IMR-90 (cell line): ENCODE measurements at regions not wholly inside any gene's neighbourhood (a gene's known extent, or its start where the extent isn't known, plus 50 kb on each side); places are given as distances from the start of the nearest gene placed in this dataset.

Experiments
- ATAC-seq: fragments of 200-7000 bp; cut with Tn5 transposase; 2 replicates; pipeline ENCODE4 v1.9.1; 2020; ENCODE audit warnings: low read depth, mild to moderate bottlenecking, moderate library complexity
- BruUV-seq: library from RNA; stranded (reverse); fragments of 400-500 nt; replicated peaks from 2 replicates; lab custom pipeline; 2021; lab: Mats Ljungman, UMichigan
- CTCF ChIA-PET: fragments of 300-600 bp; formaldehyde crosslinking; extraction: SDS; loops from one replicate; lab custom pipeline; 2021; ENCODE audit warnings: antibody characterized with exemption; lab: Yijun Ruan, JAX
- POLR2A ChIA-PET: fragments of 300-600 bp; sonication (Branson Sonifier 250); formaldehyde crosslinking; loops from one replicate; lab custom pipeline; 2022; ENCODE audit warnings: antibody characterized with exemption; ENCODE audit not compliant: unreplicated experiment; lab: Charles Lee
- DNase-seq: peaks from one replicate; pipeline ENCODE4 v3.0.0; 2013
- H2AFZ ChIP-seq: replicated peaks from 2 replicates; pipeline ENCODE3; 2013; ENCODE audit warnings: low read length, mild to moderate bottlenecking; ENCODE audit not compliant: poor library complexity
- H2AK5ac ChIP-seq: 2 replicates; pipeline ENCODE4 v1.6.1; 2013; ENCODE audit warnings: low read depth, low read length, inconsistent platforms
- H2AK9ac ChIP-seq: replicated peaks from 2 replicates; pipeline ENCODE3; 2013; ENCODE audit warnings: mild to moderate bottlenecking, low read depth, low read length, moderate library complexity; ENCODE audit not compliant: poor library complexity
- H2BK120ac ChIP-seq: 2 replicates; pipeline ENCODE4 v1.6.1; 2013; ENCODE audit warnings: low read depth, low read length, inconsistent platforms
- H2BK15ac ChIP-seq: 3 replicates; pipeline ENCODE4 v1.6.1; 2013; ENCODE audit warnings: low read depth, low read length, inconsistent platforms
- H2BK20ac ChIP-seq: 2 replicates; pipeline ENCODE4 v1.6.1; 2013; ENCODE audit warnings: low read depth, mild to moderate bottlenecking, inconsistent platforms, low read length, moderate library complexity
- H2BK5ac ChIP-seq: 2 replicates; pipeline ENCODE4 v1.6.1; 2013; ENCODE audit warnings: mild to moderate bottlenecking, low read depth, low read length, inconsistent platforms; ENCODE audit not compliant: poor library complexity, severe bottlenecking
- H3K14ac ChIP-seq: replicated peaks from 2 replicates; pipeline ENCODE4 v1.6.1; 2013; ENCODE audit warnings: low read depth, low read length, inconsistent platforms
- H3K18ac ChIP-seq: 2 replicates; pipeline ENCODE4 v1.6.1; 2013; ENCODE audit warnings: low read depth, low read length, control low read depth
- H3K23ac ChIP-seq: 2 replicates; pipeline ENCODE4 v1.6.1; 2013; ENCODE audit warnings: low read depth, low read length, inconsistent platforms
- H3K27ac ChIP-seq: 2 replicates; pipeline ENCODE4 v1.5.1; 2013; ENCODE audit warnings: mild to moderate bottlenecking, control low read depth, low read length; ENCODE audit not compliant: insufficient read depth
- H3K27me3 ChIP-seq: 2 replicates; pipeline ENCODE4 v1.6.1; 2013; ENCODE audit warnings: low read length; ENCODE audit not compliant: control insufficient read depth, insufficient read depth
- H3K36me3 ChIP-seq: 2 replicates; pipeline ENCODE4 v1.6.1; 2013; ENCODE audit warnings: low read length, mixed read lengths; ENCODE audit not compliant: control insufficient read depth, insufficient read depth
- H3K4ac ChIP-seq: 2 replicates; pipeline ENCODE4 v1.6.1; 2013; ENCODE audit warnings: low read depth, low read length, inconsistent platforms
- H3K4me1 ChIP-seq: 2 replicates; pipeline ENCODE4 v1.6.1; 2013; ENCODE audit warnings: low read length, mixed read lengths; ENCODE audit not compliant: control insufficient read depth, insufficient read depth
- H3K4me2 ChIP-seq: 2 replicates; pipeline ENCODE4 v1.6.1; 2013; ENCODE audit warnings: low read depth, mild to moderate bottlenecking, control low read depth, low read length, moderate library complexity
- H3K4me3 ChIP-seq: 2 replicates; pipeline ENCODE4 v1.5.1; 2013; ENCODE audit warnings: low read depth, mild to moderate bottlenecking, control low read depth, low read length, moderate library complexity; ENCODE audit not compliant: insufficient read depth
- H3K56ac ChIP-seq: 2 replicates; pipeline ENCODE4 v1.6.1; 2013; ENCODE audit warnings: low read length, inconsistent platforms; ENCODE audit not compliant: insufficient read depth; ENCODE audit errors: extremely low read depth
- H3K79me1 ChIP-seq, 2 experiments: 2 replicates each; pipeline ENCODE4 v1.6.1; 2013; ENCODE audit warnings: low read length in 2 of 2, inconsistent platforms in 1 of 2, low read depth in 1 of 2
- H3K9ac ChIP-seq: 2 replicates; pipeline ENCODE4 v1.6.1; 2013; ENCODE audit warnings: low read depth, low read length, control low read depth
- H3K9me1 ChIP-seq: 2 replicates; pipeline ENCODE4 v1.6.1; 2013; ENCODE audit warnings: low read length, inconsistent platforms; ENCODE audit not compliant: insufficient read depth
- H3K9me3 ChIP-seq: 2 replicates; pipeline ENCODE4 v1.6.1; 2013; ENCODE audit warnings: low read length; ENCODE audit not compliant: control insufficient read depth, insufficient read depth
- H4K20me1 ChIP-seq: 2 replicates; pipeline ENCODE4 v1.6.1; 2013; ENCODE audit warnings: low read length, inconsistent platforms; ENCODE audit not compliant: insufficient read depth
- H4K5ac ChIP-seq: 2 replicates; pipeline ENCODE4 v1.6.1; 2013; ENCODE audit warnings: mild to moderate bottlenecking, low read depth, low read length, control low read depth
- H4K8ac ChIP-seq, 2 experiments: 2 replicates each; pipeline ENCODE4 v1.6.1; 2013; ENCODE audit warnings: low read depth in 2 of 2, low read length in 2 of 2, control low read depth in 1 of 2, inconsistent platforms in 1 of 2
- H4K91ac ChIP-seq: 2 replicates; pipeline ENCODE4 v1.6.1; 2013; ENCODE audit warnings: low read depth, low read length, inconsistent platforms; ENCODE audit not compliant: insufficient read depth
- POLR2A ChIP-seq: IDR thresholded peaks from 2 replicates; pipeline ENCODE4 v1.6.1; 2012; ENCODE audit warnings: mild to moderate bottlenecking, low read depth, low read length
- WGBS, 2 experiments: methylation state at CpG; one replicate each; pipeline versions ENCODE4 v1.1.5 to v1.1.7; 2013; ENCODE audit warnings: missing lambda C conversion rate in 2 of 2; ENCODE audit not compliant: insufficient read length in 1 of 2; ENCODE audit errors: extremely low coverage in 2 of 2; 5-methylcytosine and 5-hydroxymethylcytosine counted together
- dilution Hi-C: fragments of 300-500 bp; cut with HindIII; formaldehyde crosslinking; loops from one replicate; pipeline ENCODE4 v1.14.3; 2018; ENCODE audit warnings: low sequenced_read_pairs; ENCODE audit not compliant: unreplicated experiment
- in situ Hi-C: fragments of 300-500 bp; cut with MboI; formaldehyde crosslinking; loops from 3 replicates; pipeline ENCODE4 v1.14.3; 2019; ENCODE audit warnings: low sequenced_read_pairs, inconsistent platforms, mixed read lengths
- intact Hi-C: fragments of 100-400 bp; cut with micrococcal nuclease; formaldehyde crosslinking; loops from 2 replicates; pipeline ENCODE4 v1.10.0; 2022

GRCh38 chr16:64292953-64293352 is 828.9 kb downstream of the CDH11 start:
- no peak overlapping the region for H2AFZ ChIP-seq
- in situ Hi-C loops, result no loop called here
- no peak overlapping the region for H2BK15ac ChIP-seq
- H3K27ac ChIP-seq, result no peak overlapping the region
- no peaks in the 10 kb centered on the region for H3K9me1 ChIP-seq
- H3K4ac ChIP-seq, result no peak overlapping the region
- POLR2A ChIA-PET, result no interaction called here
- H4K20me1 ChIP-seq, result no peaks in the 10 kb centered on the region
- TF ChIP-seq POLR2A, result no peak
- no peak overlapping the region for H3K9ac ChIP-seq
- H3K4me3 ChIP-seq, result no peak overlapping the region
- no peak overlapping the region for H3K18ac ChIP-seq
- no peaks in the 10 kb centered on the region for H3K36me3 ChIP-seq
- H3K4me1 ChIP-seq, result no peaks in the 10 kb centered on the region
- H3K4me2 ChIP-seq, result no peak overlapping the region
- H2BK120ac ChIP-seq, result no peak overlapping the region
- no peak overlapping the region for H2AK5ac ChIP-seq
- H4K5ac ChIP-seq, result no peak overlapping the region
- H2BK5ac ChIP-seq, result no peak overlapping the region
- no peak for DNase-seq
- no peak overlapping the region for H4K91ac ChIP-seq
- no peak overlapping the region for H2BK20ac ChIP-seq
- H2AK9ac ChIP-seq, result no peak overlapping the region
- H3K9me3 ChIP-seq, result no peaks in the 10 kb centered on the region
- dilution Hi-C loops, result no loop called here
- no peaks in the 10 kb centered on the region for H3K27me3 ChIP-seq
- WGBS, 2 experiments, result no CpG with 5 or more reads among the region's 4 CpGs
- CTCF ChIA-PET, result no interaction called here
- no peak overlapping the region for H3K56ac ChIP-seq
- BruUV-seq, result no TSS peak
- ATAC-seq, result no peak
- intact Hi-C loops, result no loop called here
- H3K14ac ChIP-seq, result no peak overlapping the region
- no peak overlapping the region for H3K23ac ChIP-seq
- H4K8ac ChIP-seq, result no peak overlapping the region
- H3K79me1 ChIP-seq, result no peaks in the 10 kb centered on the region
